ENCODE measurements at regions not wholly inside any gene's neighbourhood (a gene's known extent, or its start where the extent isn't known, plus 50 kb on each side); places are given as distances from the start of the nearest gene placed in this dataset.

DNA sequence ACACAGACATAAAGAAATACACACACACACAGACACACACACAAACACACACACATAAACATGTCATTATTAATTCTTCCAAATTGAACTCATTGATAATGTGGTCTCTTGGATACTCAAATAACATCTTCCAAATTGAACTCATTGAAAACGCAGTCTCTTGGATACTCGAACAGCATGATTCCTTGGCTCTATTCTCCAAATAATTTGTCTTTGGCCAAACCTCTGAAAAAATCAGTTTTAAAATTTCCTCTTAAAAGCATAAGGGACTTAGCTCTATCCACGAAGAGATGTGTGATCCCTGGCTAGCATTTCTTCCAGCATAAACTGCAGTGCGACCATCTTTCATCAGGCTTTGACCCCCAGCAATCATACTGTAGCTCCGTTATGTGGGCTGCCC lies 296.6 kb downstream of the IRX2 start:
- TF ChIP-seq CTCF (IDR thresholded peaks at IDR 0.05; ENCODE audit: low read length) (no peak), EZH2 (IDR thresholded peaks at IDR 0.05; ENCODE audit: borderline replicate concordance, low read length) (no peak)

All from OCI-LY1 (cell line).